ENCODE measurements at regions not wholly inside any gene's neighbourhood (a gene's known extent, or its start where the extent isn't known, plus 50 kb on each side); places are given as distances from the start of the nearest gene placed in this dataset.
A peak's percentile ranks its signal among the peaks of the same experiment; 100 is the strongest.
"Not testable (repeated sequence)": the region's sequence is repeated elsewhere in the genome, so short reads cannot be mapped to it uniquely, and the experiment has no call there.

- not testable (repeated sequence) for DNase-seq
Measured at GRCh38 chr14:106233191-106233590, 706.8 kb downstream of the TMEM121 start.

GRCh38 chr14:106234525-106235254 lies 708.3 kb downstream of the TMEM121 start:
- peak; percentile 29 for DNase-seq

- no peak for DNase-seq
Measured at GRCh38 chr14:106235356-106236159, 709.2 kb downstream of the TMEM121 start.

GRCh38 chr14:106248321-106249192 lies 722.2 kb downstream of the TMEM121 start:
- no peak for DNase-seq

DNA sequence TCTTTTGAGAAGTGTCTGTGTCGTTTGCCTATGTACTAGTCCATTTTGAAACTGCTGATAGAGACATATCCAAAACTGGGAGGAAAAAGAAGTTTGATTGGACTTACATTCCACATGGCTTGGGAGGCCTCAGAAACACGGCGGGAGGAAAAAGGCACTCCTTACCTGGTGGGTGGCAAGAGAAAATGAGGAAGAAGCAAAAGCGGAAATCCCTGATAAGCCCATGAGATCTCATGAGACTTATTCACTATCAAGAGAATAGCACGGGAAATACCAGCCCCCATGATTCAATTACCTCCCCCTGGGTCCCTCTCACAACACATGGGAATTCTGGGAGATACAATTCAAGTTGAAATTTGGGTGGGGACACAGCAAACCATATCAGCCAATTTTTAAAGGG lies 727.6 kb downstream of the TMEM121 start:
- not testable (repeated sequence) for DNase-seq

DNA sequence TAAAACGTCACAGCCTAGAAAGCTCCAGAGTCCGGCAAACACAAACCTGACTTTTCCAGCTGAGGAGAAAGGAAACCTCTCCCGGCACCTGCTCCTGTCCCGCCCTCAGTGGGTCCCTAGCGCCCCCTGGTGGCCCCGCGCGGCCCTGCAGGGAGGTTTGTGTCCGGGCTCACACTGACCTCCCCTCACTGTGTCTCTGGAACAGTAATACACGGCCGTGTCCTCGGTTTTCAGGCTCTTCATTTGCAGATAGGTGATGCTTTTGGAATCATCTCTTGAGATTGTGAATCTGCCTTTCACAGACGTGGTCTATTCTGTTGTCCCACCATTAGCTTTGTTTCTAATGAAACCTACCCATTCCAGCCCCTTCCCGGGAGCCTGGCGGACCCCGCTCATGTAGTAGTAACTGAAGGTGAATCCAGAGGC lies 731.2 kb downstream of the TMEM121 start:
- DNase-seq: peak; percentile 81

DNA sequence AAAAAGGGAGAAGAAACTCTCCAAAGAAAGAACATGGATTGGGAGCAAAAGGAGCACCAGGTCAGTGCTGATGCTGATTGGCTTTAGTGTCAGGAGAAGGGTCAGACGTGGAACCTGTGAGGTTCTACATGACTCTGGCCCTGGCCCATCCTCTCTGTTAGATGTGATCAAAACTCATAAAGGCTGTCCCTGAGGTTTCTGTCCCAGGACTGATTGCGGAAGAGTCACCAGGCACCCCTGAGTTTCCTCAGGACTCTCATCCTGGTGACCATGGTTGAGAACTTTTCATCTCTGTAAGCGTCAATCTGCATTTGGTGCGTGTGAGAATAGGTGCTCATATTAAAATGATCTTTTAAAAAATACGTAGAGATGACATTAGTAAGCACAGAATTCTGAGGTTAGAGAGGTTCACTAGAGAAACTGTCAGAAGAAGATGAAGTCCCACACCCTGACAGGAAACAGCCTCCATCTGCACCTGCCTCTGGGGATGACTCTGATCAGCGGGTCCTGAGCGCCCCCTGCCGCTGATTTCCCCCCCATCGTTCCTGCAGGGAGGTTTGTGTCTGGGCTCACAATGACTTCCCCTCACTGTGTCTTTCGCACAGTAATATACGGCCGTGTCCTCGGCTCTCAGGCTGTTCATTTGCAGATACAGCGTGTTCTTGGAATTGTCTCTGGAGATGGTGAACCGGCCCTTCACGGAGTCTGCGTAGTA lies 741.8 kb downstream of the TMEM121 start:
- peak; percentile 77 for DNase-seq

- no peak for DNase-seq
Measured at GRCh38 chr14:106269029-106269428, 742.6 kb downstream of the TMEM121 start.

DNA sequence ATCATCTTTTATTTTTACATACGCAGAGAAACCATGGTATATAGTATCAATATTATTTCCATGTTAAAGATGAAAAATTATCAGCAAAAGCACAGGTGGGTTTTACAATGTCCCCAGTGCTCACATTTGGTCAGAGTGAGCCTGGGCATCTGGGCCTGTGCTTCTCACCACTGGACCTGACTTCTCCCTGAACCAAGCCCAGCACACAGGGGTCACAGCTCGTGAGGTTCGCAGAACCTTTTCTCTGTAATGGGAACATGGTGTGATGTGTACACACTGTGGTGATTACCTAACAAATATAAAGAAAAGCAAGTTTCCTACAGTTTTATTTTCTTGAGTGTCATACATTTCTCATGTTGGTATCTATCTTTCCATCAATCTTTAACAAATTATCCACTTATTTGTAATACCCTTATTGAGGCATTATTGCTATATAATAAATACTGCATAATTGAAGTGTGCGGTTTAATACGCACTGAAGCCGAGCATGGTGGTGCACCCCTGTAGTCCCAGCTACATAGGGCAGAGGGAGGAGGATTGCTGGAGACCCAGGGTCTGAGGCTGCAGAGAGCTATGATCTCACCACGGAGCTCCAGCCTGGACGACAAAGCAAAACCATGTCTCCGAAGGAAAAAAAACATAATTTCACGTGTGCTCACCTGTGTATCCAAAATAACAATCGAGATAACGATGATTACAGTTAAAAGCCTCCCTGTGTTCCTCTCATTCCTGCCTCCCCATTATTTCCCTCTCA lies 743.2 kb downstream of the TMEM121 start:
- no peak for DNase-seq

GRCh38 chr14:106270476-106271121 lies 744.2 kb downstream of the TMEM121 start:
- DNase-seq: not testable (repeated sequence)

DNA sequence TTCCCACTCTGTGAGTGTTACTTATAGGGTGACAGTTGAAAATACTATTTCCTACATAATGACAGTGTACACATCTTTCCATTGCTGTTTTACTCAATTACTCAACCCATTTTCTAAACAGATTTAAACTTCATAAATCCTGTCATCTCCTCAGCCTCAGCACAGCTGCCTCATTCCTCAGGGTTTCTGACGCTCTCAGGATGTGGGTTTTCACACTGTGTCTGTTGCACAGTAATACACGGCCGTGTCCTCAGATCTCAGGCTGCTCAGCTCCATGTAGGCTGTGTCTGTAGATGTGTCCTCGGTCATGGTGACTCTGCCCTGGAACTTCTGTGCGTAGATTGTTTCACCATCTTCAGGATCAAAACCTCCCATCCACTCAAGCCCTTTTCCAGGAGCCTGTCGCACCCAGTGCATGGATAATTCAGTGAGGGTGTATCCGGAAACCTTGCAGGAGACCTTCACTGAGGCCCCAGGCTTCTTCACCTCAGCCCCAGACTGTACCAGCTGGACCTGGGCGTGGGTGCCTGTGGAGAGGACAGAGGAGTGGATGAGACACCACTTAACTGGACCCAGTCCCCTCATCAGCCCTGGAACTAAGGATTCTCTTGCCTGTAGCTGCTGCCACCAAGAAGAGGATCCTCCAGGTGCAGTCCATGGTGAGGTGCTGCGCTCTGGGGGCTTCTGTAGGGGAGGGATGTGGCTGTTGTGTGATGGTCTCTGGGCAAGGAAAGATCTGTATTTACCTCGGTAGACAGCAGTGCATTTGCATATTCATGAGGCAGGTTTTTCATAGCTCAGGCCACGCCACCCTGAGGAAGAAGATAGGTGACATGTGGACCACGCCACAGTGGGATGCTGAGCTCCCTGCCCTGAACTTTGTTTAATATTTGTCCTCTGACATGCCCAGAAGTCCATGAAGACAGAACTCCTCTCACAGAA lies 750.2 kb downstream of the TMEM121 start:
- peak; percentile 26 for DNase-seq

- peak; percentile 41 for DNase-seq
Measured at GRCh38 chr14:106277503-106277902, 751.1 kb downstream of the TMEM121 start.

- DNase-seq: no peak
Measured at GRCh38 chr14:106280876-106281275, 754.5 kb downstream of the TMEM121 start.

- DNase-seq: peak; percentile 20
Measured at GRCh38 chr14:106286697-106287290, 760.4 kb downstream of the TMEM121 start.

DNA sequence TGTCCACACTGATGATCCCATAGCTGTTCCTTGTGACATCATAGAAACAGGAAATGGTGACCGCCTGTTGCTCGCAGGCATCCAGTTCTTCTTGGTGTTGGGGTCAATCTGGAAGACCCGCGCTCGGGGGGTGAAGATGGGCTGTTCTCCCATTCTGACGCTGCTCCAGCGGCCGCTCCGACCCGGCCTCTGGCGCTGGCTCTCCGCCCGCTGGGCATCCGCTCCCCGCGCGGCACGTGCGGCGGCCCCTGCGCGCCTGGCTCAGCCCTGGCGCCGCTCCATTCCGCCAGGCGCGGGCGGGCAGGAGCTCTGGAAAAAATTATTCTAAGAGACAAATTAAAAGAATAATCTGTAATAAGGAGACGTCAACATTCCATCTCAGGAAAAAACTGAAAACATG lies 761.1 kb downstream of the TMEM121 start:
- no peak for DNase-seq

- no peak for DNase-seq
Measured at GRCh38 chr14:106291626-106292025, 765.2 kb downstream of the TMEM121 start.

- DNase-seq: no peak
Measured at GRCh38 chr14:106294324-106294723, 767.9 kb downstream of the TMEM121 start.

DNA sequence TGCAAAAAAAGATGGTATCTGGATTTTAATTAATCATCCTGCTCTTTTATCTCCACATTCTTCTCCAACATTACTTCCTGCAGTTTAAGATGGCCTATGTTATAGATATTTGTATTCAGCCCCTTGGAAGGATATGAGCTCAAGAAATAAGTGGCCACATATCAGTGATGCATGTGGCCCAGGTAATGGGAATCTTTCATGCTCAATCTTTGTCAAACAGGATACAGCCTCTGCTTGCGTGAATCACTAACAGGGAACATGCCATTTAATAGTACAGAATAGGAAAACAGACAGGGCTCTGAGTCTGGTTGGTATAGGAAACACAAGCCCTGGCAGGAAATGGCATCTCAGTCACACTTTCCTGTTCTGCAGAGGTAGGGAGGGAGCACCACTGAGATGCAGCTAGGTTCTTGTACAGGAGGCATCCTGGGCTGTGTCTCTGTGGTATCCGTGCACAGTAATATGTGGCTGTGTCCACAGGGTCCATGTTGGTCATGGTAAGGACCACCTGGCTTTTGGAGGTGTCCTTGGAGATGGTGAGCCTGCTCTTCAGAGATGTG lies 774.6 kb downstream of the TMEM121 start:
- DNase-seq: not testable (repeated sequence)

- DNase-seq: not testable (repeated sequence)
Measured at GRCh38 chr14:106301609-106302008, 775.2 kb downstream of the TMEM121 start.

All from activated CD8-positive, alpha-beta memory T cell treated with anti-CD3 and anti-CD28 coated beads, Interleukin-2, amount 50 U/mL, for 4 hours (primary cell).